ENCODE measurements at regions not wholly inside any gene's neighbourhood (a gene's known extent, or its start where the extent isn't known, plus 50 kb on each side); places are given as distances from the start of the nearest gene placed in this dataset.

GRCh38 chr14:104507443-104507842 is 72.1 kb upstream of the C14orf180 start:
- no peak for DNase-seq (ENCODE audit: low read depth in 1 of 2, low spot score in 1 of 2)

- no peak for DNase-seq (ENCODE audit: low read depth in 1 of 2, low spot score in 1 of 2)
Observed at GRCh38 chr14:104509673-104510072, 69.9 kb upstream of the C14orf180 start.

DNA sequence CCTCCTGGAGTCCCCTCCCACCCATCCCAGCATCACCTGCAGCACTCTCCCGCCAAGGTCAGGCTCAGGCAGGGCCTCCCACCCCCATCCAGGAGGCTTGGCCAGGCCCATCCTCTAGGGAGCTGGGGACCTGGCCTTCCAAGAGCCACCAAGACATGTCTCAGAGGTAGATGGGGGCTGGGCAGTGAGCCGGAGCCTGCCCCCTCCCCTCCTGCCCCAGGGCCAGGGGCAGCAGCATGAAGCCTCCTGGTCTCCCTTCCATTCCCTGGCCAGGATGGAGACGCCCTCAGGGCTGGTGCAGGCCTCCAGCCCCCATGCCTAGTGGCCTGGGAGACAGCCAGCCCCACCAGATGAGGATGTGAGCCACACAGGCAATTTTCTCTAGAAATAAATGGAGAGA is 69.3 kb upstream of the C14orf180 start:
- DNase-seq (ENCODE audit: low read depth in 1 of 2, low spot score in 1 of 2), result no peak

- no peak for DNase-seq (ENCODE audit: low read depth in 1 of 2, low spot score in 1 of 2)
Observed at GRCh38 chr14:104510794-104511611, 68.6 kb upstream of the C14orf180 start.

DNA sequence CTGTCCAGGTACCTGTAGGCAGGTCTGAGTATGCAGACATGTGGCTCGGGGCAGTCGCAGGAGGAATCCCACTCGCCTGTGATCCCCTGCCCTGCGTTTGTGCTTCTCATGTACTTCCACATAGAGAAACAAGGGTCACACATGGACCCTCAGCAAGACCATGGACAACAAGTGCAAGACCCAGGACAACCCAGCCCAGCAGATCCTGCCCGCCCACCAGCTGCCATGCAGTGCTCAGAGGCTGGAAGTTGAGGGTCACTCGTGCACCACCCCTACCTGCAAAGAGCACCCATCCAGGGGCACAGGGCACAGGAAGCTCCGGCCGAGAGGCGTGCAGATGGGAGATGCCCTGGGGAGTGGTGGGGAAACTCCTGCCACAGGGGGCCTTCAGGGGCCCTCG is 67.5 kb upstream of the C14orf180 start:
- no peak for DNase-seq (ENCODE audit: low read depth in 1 of 2, low spot score in 1 of 2)

- DNase-seq (ENCODE audit: low read depth in 1 of 2, low spot score in 1 of 2), result no peak
Observed at GRCh38 chr14:104512771-104513640, 66.6 kb upstream of the C14orf180 start.

GRCh38 chr14:104513641-104514046 is 65.9 kb upstream of the C14orf180 start:
- DNase-seq (ENCODE audit: low read depth in 1 of 2, low spot score in 1 of 2), result no peak

- no peak for DNase-seq (ENCODE audit: low read depth in 1 of 2, low spot score in 1 of 2)
Observed at GRCh38 chr14:104514156-104514848, 65.3 kb upstream of the C14orf180 start.

- no peak for DNase-seq (ENCODE audit: low read depth in 1 of 2, low spot score in 1 of 2)
Observed at GRCh38 chr14:104515059-104515810, 64.3 kb upstream of the C14orf180 start.

- no peak for DNase-seq (ENCODE audit: low read depth in 1 of 2, low spot score in 1 of 2)
Observed at GRCh38 chr14:104515811-104516780, 63.5 kb upstream of the C14orf180 start.

DNA sequence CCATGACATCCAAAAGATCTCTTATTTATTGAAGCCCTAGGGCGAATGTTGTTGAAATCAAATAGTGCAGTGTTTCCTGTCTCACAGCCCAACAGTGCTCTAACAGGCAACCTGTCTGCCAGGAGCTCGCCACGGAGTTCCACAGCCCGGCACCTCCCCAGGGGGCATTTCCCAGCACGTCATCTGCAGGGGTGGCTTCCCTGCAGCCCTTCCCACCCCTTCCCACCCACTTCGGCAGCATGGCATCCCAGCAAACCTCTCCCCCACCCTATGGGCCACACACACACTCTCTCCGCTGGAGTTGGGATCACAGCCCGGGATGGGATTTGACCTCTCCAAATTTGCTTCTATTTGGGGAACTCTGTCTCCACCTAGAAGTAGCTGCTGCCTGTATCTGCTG is 62.7 kb upstream of the C14orf180 start:
- no peak for DNase-seq (ENCODE audit: low read depth in 1 of 2, low spot score in 1 of 2)

- DNase-seq (ENCODE audit: low read depth in 1 of 2, low spot score in 1 of 2), result no peak
Observed at GRCh38 chr14:104517426-104517825, 62.1 kb upstream of the C14orf180 start.

GRCh38 chr14:104517867-104518266 is 61.7 kb upstream of the C14orf180 start:
- no peak for DNase-seq (ENCODE audit: low read depth in 1 of 2, low spot score in 1 of 2)

GRCh38 chr14:104518659-104519350 is 60.8 kb upstream of the C14orf180 start:
- no peak for DNase-seq (ENCODE audit: low read depth in 1 of 2, low spot score in 1 of 2)

- no peak for DNase-seq (ENCODE audit: low read depth in 1 of 2, low spot score in 1 of 2)
Observed at GRCh38 chr14:104519721-104520120, 59.8 kb upstream of the C14orf180 start.

DNA sequence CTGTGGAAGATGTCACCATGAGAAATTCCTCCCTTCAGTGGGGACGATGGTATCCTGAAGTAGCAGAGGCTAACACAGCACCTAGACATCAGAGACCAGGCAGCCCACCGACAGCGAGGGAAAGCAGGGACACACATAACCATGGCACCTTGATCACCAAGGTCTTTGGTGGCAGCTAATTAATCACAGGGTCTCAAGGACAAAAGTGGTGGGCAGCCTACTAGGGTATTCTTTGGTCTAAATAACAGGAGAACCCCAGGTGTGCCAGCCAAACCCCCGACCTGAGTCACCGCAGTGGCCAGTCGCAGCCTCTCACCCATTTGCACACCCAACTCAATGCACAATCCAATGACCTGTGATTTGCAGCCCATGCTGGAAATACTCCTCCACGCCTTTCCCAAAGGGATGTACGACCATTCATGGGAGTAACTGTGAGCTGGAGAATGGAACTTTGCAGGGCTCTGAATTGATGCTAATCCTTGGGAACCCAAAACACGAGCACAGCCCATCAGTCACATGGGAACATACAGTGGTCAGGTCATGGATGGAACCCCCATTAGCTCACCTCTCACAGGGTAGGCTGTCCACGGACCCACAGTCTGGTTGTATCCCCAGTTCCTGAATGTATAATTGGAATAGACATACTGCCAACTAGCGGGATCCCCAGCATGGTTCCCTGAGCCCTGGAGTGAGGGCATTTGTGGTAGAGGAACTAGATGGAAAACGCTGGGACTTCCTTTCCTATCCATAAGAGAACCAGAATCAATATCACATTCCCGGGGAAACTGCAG is 58.7 kb upstream of the C14orf180 start:
- no peak for DNase-seq (ENCODE audit: low read depth in 1 of 2, low spot score in 1 of 2)

- DNase-seq (ENCODE audit: low read depth in 1 of 2, low spot score in 1 of 2), result no peak
Observed at GRCh38 chr14:104521816-104522745, 57.5 kb upstream of the C14orf180 start.
